CD4-positive, alpha-beta T cell treated with Interleukin-17A for 1 hour (primary cell): ENCODE measurements at regions not wholly inside any gene's neighbourhood (a gene's known extent, or its start where the extent isn't known, plus 50 kb on each side); places are given as distances from the start of the nearest gene placed in this dataset.

ENCODE experiments used
- DNase-seq: peaks from one replicate; pipeline ENCODE4 v3.0.0-alpha.2; 2020

DNA sequence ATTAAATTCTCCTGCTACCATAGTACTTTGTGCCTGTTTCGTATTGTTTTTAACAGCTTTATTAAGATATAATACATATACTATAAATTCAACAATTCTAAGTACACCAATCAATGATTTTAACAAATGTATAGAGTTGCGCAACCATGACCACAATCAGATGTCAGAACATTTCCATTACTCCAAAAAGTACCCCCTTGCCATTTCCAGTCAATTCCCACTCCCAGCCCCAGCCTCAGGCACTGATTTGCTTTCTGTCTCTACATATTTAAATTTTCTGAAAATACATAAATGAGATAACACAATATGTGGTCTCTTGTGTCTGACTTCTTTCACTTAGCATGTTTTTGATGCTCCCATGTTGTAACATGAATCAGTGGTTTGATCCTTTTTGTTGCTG, 193.9 kb downstream of the FIGN start:
- no peak for DNase-seq

GRCh38 chr2:163541495-163541894, 194.3 kb downstream of the FIGN start:
- no peak for DNase-seq

GRCh38 chr2:163528640-163529217, 207.1 kb downstream of the FIGN start:
- DNase-seq: no peak

DNA sequence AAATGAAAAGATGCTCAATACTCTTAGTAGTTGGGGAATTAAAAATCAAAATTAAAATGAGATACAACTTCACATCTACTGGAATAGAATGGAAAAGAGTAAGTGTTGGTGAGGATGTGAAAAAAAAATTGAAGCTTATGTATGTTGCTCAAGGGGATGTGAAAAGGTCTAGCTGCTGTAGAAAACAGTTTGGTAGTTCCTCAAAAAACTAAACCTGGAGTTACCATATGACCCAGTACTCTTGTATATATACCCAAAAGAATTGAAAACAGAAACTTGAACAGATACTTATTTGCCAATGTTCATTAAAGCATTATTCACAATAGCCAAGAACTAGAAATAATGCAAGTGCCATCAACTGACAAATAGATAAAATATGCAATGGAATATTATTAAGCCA, 208.4 kb downstream of the FIGN start:
- DNase-seq: no peak

DNA sequence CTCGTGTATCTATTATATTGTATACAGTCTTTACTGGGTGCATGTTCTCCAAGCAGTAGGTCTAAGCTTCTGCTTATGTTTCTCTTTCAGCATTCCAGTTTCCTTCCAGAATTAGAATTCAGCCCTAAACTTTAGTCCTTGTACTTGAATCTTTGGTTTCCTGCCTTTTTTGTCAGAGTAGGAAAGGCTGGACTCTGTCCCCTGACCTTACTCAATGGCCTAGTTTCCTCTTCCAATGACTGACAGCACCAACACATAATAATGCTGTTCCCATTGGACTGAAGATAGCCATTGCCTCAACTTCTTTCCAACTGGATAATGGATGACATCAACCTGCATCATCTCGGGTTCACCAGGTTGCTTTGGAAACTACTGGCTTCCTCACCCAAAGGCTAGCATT, 217.0 kb downstream of the FIGN start:
- no peak for DNase-seq

DNA sequence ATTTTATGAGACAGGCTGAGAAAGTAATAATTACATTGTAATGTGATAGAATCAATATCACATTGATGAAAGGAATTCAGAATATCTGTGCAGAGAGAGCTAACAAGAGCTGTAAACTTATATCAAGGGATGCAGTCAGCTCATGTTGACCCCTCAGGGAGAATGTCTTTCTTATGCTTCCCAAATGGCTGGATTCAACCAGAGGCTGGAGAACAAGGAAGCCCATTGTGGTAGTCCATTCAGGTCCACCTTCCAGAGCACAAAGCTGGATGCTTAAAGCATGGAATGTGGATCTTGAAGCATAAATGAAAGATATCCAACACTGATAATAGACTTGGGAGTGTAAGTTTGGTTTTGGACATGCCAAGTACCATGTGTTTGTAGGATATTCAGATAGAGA, 220.0 kb downstream of the FIGN start:
- no peak for DNase-seq

DNA sequence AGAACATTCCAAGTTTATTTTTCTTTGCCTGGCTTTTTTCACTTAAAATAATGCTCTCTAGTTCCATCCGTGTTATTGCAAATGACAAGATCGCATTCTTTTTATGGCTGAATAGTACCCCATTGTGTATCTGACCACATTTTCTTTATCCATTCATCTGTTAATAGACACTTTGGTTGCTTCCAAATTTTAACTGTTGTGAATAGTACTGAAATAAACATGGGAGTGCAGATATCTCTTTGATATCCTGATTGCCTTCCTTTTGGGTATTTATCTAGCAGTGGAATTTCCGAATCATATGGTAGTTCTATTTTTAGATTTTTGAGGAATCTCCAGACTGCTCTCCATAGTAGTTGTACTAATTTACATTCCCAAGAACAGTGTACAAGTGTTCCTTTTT, 230.5 kb downstream of the FIGN start:
- DNase-seq: no peak

DNA sequence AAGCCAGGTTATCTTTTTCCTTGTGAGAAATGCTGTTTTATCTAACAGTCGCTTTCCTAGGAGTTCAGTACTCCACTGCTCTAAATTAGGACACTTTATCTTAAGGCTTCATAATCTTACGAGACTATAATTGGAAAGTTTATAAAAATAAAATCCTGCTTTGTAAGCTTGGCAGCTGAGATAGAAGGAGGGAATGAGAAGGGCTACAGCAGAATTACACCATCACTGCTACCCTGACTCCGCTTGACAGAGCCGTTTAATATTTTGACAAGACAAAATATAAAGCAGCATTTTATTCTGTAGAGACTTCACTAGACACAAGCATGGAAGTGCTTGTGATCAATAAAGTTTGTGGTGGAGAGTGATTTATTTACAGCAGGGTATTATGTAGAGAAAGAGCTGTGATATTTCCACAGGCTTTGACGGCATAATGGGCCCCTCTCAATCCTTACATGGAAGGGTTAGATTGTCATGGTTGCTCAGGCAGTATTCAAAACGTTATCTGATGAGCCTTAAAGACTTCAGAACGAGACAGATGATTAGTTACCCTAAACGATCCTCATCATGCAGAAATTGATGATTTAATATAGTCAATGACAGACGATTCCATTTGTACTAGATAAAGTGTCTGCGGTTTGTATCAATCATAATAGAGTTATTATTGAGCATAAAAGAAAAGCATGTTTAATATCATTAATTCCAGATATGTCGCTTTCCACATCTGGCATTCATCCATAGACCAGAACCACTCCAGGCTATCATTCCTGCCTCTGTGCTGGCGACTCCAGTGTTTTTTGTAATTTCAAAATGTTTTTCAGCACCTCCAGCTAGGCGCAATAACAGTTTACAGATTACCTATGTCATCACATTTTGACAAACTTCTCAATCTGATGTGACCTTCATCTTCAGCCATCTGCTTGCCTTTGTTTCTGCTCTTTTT, 242.2 kb downstream of the FIGN start:
- DNase-seq: no peak

DNA sequence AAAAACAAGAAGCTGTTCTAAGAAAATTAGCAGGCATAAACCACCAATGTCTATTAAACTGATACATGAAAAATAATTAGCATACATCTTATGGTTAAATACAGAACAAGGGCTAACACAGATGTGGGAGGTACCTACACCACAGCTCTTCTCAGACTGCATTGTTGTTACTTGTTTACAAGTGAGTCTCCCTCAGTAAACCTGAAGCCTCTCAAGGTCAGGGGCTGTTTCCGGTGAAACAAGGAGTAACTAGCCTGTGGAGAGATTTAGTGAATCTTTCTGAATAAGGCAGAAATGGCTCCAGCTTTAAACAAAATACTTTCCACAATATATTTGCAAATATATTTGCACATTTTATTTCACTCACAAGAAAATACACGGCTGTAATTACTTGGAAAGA, 244.0 kb downstream of the FIGN start:
- DNase-seq: no peak

GRCh38 chr2:163490281-163490680, 245.5 kb downstream of the FIGN start:
- DNase-seq: no peak

DNA sequence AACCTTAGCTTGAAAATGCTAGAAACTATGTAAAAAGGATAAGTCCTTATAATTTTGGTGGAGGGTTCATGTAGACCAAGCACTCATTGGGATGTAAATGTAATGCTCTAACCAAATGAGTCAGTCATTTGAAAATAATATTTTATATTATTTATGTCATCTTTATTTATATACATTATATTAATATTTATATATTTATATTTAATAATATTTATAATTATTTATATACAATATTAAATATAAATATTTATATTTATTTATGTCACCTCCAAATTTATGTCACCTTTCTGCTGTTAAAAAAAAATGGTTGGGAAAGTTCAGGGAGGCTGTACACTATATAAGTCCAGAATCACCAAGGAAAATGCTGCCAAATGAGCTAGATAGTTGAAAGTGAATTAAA, 254.3 kb downstream of the FIGN start:
- DNase-seq: no peak

GRCh38 chr2:163479599-163479998, 256.2 kb downstream of the FIGN start:
- DNase-seq: no peak

GRCh38 chr2:163475815-163476214, 260.0 kb downstream of the FIGN start:
- no peak for DNase-seq

DNA sequence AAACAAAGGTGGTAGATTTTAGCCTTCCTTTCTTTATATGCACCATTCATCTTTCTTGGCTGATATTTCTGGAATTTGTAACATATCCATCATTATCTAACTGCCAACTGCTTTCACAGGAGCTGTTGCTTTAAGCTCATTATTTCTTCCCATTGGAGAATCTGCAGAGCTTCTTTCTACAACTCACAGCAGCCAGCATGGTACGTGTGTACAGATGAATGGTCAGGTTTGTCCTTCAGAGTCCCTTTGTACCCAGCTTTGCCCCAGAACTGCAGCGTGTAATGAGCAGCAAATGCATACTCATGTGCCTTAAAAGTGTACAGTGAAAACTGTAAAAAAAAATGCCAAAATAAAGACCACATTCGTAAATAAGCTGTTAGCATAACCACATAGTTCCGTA, 260.9 kb downstream of the FIGN start:
- no peak for DNase-seq

- DNase-seq: no peak
Observed at GRCh38 chr2:163474319-163474744, 261.5 kb downstream of the FIGN start.

DNA sequence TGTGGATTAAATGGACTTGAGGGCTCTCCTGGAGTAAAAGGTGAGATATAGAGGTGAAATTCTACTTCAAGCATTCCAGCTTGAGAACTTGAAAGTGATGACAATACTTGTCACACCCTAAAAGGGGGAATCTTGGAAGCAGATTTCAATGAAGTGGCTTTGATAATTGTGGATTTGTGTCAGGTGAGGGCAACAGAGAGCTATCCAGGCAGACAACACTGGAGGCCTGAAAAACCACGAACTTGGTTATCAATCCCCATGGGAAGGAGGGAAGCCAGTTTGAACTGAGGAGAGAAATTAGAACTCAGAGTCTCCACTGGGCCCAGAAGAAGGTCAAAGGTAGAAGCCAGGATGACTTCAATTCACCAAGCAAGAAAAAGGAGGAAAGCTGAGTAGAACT, 263.9 kb downstream of the FIGN start:
- no peak for DNase-seq

GRCh38 chr2:163469561-163469962, 266.2 kb downstream of the FIGN start:
- DNase-seq: no peak

GRCh38 chr2:163467251-163467630, 268.6 kb downstream of the FIGN start:
- DNase-seq: no peak

DNA sequence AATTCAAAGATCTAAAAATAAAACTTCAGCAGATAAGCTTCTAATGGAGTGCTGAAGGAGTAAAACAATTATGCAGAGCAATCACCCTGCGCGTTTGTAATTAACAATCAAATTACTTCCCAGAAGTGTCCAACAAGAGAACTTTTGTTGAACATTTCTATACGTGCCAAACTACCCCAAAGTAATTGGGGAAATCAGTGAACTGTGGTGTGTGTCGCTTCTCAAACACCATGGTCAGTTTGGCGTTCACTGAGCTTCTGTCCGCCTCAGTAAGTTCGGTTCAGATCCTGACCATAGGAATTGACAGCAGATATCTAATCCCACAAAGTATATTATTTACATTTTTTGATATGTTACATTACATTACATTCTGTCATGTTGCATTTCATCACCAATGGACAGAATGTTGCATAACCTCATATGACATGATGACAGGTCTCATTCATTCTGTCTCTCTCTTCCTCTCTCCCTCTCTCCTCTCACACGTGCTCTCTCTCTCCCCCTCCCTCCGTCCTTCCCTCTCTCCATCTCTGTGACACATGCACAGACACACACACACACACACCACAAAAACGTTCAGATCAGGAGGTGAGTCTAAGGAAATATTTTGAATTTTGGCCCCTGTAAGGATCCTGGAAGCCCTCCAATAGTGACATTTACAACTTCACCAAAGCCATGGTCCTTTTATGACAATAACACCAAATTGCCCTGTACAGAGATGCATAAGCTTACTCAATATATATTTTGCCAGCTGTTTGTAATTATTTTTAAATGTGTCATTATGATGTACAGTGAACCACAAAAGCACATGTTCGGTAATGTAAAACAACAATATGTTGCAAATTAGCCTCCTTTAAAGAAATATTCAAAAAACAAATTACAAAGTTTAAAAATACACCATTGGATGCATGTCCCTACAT, 269.2 kb downstream of the FIGN start:
- DNase-seq: no peak

DNA sequence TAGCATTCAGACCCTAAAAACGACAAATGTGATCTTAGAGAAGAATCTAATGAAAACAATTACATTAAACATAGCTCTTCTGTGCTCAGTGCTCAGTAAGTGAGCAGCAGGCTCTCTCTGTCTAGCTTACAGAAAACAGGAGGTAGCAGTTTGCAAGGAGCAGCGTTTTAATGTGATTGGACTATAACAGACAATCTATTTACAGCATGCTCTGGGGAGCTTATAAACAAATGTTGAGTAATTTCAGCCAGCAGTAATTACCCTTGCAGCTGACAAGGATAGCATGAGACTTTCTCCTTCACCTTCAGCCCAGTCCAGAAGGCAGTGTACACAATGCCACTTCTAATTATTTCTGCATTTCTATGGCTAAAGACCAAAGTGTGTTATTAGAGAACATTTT, 270.4 kb downstream of the FIGN start:
- DNase-seq: no peak

DNA sequence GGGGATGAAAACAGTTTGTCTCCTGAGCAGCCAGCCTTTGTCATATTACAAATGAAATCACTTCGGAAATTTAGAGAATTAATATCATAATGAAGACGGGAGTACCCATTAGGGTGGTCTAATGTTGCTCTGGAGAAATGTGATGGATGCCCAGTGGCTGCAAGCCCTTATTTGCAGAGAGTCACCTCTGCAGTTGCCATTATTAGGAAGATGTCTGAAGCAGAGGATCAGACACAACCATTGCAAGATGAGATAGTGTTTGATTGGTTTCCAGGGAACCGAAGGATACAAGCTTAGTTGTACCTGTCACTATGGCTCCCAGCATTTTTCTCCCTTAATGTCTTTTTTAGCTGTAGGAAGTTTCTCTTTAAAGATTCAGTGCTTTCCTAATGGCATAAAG, 272.4 kb downstream of the FIGN start:
- DNase-seq: no peak

DNA sequence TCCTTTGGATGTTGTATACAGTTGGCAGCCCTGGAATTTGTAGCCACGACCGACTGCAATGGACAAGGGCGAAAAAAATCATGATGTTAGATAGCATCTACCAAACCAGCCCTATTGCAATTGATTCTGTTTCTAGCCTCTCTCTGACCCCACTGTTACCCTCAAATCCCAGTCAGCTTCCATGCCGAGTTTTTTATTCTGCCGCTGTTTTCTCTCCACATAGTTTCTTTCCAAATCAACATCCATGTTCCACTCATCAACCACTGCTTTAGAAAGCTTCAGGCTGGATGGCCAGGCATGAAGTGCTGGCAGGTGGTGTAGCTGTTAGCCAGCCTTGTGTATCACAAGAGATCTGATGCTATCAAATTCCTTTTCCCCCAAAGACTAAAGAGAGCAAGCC, 272.8 kb downstream of the FIGN start:
- DNase-seq: no peak

- no peak for DNase-seq
Observed at GRCh38 chr2:163459986-163460385, 275.8 kb downstream of the FIGN start.
